GM12891 (cell line): ENCODE measurements at regions not wholly inside any gene's neighbourhood (a gene's known extent, or its start where the extent isn't known, plus 50 kb on each side); places are given as distances from the start of the nearest gene placed in this dataset.
"Not testable (repeated sequence)": the region's sequence is repeated elsewhere in the genome, so short reads cannot be mapped to it uniquely, and the experiment has no call there.

Experiments used
- PAX5 ChIP-seq: IDR thresholded peaks from 2 replicates; pipeline ENCODE4 v1.6.1; 2011; ENCODE audit warnings: low read length, moderate library complexity, mild to moderate bottlenecking; ENCODE audit not compliant: insufficient read depth, severe bottlenecking
- POLR2A ChIP-seq: IDR thresholded peaks from 2 replicates; pipeline ENCODE4 v1.6.1; 2011; ENCODE audit warnings: low read depth, low read length, control low read depth
- POLR2AphosphoS5 ChIP-seq: IDR thresholded peaks from 2 replicates; pipeline ENCODE4 v1.6.1; 2011; ENCODE audit warnings: low read depth, low read length, control low read depth
- SPI1 ChIP-seq: IDR thresholded peaks from 2 replicates; pipeline ENCODE4 v1.6.1; 2011; ENCODE audit warnings: low read depth, low read length, control low read depth
- TAF1 ChIP-seq: IDR thresholded peaks from 2 replicates; pipeline ENCODE4 v1.6.1; 2011; ENCODE audit warnings: low read depth, low read length, control low read depth

- not testable (repeated sequence) for TF ChIP-seq POLR2A, POLR2AphosphoS5, TAF1, SPI1, PAX5
These were observed 69.9 kb upstream of the CITED2 start for GRCh38 chr6:139444273-139444787.
